Suppressor macrophage (primary cell): ENCODE measurements at regions not wholly inside any gene's neighbourhood (a gene's known extent, or its start where the extent isn't known, plus 50 kb on each side); places are given as distances from the start of the nearest gene placed in this dataset.

Experiments used
- DNase-seq, 4 experiments: peaks; one replicate each; pipeline ENCODE4 v3.0.0-alpha.2; 2020 to 2022

DNA sequence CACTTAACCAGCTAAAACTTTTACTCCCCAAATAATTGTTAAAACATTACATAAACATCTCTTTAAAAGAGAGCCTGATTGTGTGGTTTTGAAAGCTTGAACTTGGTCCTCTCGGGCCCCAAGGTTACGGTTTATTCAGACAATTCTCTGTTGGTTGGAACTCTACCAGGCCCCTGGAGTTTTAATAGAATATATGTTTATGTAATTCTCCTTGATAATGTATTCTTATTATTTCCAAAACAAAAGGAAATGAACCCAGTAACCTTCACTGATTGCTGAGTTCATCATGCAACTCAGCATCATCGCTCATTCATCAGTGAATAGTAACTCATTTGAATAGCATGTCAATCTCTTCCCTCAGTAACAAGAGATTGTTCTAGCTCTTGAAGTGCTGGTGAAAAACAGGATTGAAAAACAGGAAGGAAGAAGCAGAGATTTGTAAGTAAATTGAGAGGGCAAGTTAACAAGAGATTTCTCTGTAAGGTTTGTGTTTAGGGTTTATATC lies 464.5 kb upstream of the MARCKS start:
- no peak for DNase-seq

DNA sequence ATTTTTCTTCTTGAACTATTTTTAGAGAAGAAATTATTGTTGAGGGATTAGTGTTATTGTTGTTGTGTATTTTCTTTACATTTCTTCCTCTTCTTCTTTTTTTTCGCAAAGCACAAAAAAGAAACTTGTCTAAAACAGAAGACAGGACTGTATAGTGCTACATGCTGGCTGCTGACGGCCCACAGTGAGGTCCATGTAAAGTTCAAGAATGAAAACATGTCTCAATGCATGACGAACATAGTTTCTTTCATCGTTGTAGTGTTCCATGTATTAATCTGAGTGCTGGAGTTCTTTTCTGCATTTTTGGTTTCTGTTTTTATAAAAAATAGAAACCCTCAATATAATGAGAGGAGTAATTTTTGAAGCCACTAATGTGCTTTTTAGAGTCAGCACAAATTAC lies 462.9 kb upstream of the MARCKS start:
- DNase-seq = no peak

DNA sequence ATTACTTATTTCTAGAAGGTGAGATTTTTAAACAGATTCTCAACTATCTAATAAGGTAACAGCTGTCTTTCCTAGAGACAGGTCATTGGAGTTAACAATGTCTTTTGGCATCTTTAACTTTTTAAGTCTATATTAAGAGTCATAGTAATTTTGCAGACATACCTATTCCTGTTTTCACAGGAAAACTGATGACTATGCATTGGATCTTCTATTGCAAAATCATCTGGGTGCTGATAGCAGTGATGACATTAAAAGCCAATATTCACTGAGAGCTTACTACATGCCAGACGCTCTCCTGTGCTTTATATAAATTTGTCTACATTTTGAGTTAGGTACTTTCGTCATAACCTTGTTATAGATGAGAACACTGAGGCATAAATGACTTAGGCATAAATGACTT lies 462.4 kb upstream of the MARCKS start:
- DNase-seq = no peak

DNA sequence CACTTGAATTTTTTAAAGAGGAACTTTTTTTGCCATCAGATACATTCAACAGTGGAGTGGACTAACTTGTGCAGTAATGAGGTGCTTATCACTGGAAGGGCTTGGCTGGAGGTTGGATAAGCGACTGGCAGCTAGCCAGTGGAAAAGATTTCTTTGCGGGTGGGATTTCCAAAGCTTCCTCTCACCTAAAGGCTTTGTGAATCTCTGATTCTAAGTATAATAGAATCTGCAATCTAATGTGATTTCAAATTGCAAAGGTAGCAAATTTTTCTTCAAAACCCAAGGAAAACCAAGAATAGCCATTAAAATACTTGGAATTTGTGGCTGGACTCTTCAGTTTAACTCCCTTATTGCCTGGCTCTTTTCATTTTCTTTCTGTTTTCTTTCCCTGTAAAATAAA lies 460.4 kb upstream of the MARCKS start:
- no peak for DNase-seq

DNA sequence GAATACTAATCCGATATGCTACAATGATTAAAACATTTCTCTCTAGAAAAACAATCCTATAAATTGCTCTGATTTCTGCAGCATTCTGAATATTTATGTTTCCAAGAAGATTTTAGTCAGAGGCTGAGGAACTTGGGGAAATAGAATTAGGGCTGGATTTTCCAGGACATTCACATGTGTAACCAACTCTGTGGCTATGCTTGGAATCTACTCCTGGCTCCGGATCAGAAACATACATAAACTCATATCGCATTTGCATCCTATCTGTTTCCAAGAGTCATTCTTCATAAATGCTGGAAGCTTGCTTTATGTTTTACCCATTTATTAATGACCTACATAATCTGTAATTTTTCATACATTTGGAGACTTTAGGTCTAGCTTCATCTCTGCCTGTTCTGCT lies 459.9 kb upstream of the MARCKS start:
- no peak for DNase-seq

DNA sequence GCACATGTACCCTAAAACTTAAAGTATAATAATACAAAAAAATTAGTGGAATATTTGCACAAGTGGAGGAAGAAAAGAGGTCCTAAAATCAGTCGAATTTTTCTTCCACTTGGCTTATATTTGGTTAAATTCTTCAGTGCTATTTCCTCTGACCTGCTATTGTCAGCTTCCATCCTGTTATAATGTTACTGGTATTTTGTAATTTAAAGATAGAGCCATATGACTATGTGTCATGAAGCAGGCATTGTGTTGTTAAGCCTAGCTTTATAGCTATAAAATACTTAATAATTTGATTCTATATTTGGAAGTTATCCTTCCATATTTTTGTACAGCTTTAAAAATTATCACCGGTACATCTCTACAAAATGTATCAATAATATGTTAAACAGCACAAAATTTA lies 455.9 kb upstream of the MARCKS start:
- no peak for DNase-seq

DNA sequence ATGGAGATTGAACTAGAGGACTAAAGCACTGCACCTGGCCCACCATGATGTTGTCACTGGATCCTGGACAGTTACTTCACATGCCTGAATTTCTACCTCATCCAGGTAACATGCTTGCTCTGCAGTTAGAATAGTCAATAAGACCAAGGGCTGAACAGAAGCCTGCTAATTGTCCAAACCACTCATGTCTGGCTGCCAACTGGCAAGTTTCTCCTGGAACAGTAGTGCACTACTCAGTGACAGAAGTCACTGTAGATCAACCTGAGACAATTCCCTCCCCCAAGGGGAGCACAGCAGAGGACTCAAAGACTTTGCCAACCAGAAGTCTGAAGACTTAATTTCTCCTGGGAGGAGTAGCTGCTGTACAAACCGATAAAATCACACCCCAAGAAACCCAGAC lies 454.6 kb upstream of the MARCKS start:
- no peak for DNase-seq

DNA sequence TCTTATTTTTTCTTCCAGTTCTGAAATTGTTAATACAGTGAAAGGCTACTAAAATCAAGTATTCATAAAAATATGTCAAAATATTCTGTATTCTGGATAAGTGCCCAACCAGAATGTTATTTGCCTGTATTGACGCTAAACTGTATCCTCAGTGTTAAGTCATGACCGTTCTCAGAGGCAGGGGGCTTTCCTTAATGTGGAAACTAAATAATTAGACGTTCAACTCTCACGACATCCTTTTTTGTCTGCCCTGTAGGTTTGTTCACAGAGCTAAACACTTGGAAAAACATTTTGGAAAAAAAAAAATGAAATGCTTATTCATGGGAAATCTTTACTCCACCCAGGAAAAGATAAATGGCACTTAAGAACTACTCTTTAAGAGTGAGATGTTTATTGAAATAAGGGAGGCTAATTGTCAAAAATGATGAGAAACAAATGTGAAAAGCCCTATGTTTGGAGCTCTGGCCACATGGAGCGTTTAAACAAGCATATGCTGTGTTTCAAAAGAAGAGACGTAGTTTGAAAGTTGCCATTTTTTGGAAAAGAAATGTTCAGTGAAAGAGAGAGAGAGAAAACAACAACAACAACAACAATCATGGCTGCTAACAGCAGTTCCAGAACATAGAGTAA lies 453.1 kb upstream of the MARCKS start:
- no peak for DNase-seq

DNA sequence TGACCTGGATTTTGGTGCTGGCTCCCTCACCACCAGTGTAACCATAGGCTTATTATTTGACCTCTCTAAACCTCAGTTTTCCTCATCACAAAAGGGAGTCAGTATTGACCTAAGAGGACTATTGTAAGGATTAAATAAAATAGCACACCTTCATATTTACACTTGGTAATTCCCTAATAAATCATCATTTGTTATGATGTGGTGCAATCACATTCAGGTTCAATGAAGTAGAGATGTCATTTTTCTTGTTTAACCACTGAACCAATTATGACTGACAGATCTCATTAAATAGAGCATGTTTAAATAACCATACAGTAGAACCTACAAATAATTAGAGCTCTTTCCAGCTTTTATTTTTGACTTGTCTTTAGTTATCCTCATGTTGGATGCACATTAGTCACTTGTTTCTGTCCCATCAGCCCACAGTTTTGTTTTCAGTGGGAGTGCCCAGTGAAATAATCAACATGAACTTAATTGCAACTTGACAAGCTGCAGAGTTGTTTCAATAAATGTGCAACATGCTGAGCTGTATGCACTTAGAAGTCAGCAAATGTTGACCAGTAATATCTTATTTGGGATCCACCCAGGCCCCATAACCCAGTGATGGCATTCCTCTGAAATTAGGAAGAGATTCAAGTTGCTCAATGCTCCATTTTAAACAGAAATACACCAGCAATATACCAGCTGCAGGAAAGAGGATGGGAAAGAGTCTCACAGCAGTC lies 451.7 kb upstream of the MARCKS start:
- peak in 1 of 4 experiments; percentile 2 for DNase-seq

DNA sequence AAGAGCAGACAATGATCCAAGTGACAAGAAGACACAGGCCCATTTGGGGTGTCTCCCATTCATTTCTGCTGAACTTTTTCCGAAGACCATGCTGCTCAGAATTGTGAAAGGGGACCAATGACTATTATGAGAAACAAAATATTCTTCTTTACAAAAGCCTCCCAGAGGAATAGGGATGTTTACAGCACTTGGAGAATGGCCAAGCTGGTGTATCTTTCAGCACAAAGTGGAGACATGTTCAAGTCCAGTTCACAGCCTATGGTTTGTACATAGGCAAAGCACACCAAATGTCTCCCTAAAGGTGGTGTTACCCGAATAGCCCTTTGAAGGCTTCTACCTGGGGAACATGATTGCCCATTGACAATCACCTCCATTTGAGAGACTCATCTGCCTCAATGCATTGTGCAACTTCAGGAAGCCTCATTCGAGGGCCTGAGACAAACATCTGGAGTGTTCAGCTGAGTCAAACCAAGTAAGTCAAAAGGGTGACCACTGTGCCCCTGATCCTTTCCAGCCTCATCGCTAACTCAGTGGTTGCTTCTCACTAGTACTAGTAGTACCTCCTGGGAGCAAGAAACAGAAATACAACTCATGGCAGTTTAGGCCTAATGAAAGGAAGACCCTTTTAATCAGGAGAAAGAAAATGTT lies 451.0 kb upstream of the MARCKS start:
- DNase-seq = no peak

DNA sequence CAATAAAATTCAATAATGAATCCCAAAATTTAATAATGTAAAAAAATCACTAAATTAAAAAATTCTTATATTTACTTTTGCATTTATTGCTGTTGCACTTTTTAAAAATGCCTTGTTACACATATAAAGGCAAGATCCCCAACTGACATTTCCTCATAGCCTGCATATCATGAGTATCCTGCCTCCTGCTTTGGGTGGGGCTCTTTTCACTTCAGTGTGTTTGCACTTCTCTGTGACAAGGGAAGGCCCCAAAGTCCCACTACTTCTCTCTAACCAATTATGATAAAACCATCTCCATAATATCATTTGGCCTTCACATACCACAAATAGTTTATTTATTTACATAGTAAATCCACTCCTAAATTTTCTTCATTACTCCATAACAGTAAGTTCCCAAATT lies 446.1 kb upstream of the MARCKS start:
- DNase-seq = peak; percentile 31 to 63 (median 42)

DNA sequence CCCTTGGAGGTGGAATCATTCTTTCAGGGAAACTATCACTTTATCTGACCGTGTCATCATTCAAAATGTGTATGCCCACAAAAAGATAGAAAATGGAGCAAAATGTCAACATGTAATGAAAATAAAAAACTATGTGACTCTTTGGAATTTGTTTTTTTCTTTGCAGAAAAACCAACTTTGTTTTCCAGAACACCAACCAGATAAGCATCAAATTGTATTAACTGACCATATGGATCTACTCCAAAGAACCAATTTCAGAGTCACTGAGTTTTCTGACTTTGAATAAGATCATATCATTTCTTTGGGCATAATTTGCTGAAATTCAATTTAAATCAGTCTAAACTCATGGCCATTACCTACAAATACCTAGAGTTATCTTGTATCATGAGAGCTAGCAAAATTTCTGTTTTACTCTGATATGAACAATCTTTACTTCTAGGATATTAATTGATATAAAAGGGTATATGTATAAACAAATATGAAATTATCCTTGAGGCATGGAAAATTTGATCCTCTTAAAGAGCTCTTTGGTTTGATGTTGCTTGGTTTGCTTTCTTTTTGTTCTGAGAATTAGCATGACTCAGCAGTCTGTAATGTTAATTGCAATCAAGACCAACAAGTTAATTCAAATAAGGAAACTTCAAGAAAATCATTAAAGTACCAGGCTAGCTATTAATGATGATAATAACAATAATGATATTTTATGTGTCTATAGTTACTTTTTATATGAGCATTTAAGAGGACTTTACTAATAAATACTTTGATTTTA lies 444.4 kb upstream of the MARCKS start:
- no peak for DNase-seq

DNA sequence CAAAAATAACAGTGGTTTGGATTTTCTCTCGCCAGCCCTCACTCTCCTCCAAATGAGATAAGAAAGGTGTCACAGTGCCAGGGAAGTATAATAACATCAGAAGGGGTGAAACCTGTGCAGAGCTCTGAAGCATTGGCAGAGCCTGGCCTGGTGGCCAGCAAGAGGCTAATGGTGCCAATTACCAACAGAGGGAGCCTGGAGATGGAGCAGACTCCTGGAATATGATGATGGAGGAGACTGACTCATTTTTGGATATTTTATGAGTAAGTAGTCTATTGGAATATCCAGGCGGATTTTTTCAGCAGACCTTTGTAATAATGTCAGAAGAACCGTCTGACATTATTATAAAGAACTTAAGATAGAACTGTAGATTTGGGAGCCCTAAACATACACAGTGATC lies 442.6 kb upstream of the MARCKS start:
- DNase-seq = peak; percentile 11 to 59 (median 52)

DNA sequence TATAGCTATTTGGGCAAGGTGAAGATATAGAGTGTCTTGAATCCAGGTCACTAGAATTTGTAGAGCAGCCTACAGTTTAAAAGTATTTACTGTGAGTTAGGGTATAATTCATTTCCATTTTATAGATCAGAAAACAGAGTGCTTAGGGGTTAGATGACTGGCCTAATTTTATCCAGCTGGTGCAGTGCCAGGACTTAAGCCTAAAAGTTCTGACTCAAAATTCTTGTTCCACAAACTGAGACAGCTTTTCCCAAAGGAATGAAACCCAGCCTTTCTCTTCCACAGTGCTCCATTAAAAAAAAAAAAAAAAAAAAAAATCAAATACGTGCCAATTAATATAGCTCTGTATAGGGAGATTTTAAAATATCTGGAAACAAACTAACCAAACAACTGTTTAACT lies 441.0 kb upstream of the MARCKS start:
- DNase-seq = no peak

DNA sequence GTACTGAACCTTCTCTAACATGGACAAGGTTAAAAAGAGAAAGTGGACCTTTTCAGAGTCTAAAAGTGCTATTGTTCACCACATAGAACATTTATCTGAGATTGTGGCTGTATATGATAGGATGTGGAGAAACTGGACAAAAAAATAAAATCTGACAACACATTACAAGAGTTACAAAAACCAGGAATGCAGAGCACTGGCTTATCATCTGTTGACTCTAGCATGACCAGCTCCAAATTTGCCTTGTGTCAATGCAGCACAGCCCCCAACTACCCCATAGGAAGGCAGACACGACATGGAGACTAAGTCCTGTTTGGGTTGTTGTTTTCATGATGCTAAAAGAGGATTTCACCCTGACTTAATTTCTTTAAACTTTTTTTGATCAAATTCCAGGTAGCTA lies 436.9 kb upstream of the MARCKS start:
- DNase-seq = no peak

DNA sequence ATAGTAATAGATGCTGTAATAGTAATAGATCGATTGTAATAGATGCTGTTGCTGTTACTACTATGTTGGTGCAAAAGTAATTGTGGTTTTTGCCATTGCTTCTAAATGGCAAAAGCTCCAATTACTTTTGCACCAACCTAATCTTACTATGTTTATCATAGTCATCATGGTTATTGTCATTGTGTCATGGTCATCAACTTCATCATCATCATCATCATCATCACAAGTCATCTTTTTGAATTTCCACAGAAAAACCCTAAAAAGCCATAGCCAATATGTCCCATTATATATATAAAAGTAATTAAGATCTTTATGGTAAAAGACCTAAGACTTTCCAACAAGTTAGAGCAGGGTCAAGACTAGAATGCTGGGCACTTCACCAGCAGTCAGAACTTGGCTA lies 435.1 kb upstream of the MARCKS start:
- no peak for DNase-seq

DNA sequence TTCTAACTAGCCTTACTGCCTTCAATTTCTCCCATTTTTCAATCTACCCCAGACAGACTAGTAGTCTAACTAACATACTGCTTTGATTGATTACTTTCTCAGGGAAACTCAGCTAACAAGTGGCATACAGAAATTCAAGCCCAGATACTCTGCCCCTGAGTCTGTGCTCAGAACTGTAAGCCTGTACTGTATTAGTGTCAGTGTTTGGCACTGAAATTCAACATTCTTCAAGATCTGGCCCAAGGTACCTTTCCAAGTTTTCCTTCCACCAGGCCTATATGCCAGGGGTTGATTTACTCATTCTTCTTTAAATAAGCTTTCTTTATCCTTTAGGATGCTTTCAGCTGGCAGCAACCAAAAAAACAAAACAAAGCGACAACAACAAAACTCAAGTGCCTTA lies 433.2 kb upstream of the MARCKS start:
- DNase-seq = no peak

DNA sequence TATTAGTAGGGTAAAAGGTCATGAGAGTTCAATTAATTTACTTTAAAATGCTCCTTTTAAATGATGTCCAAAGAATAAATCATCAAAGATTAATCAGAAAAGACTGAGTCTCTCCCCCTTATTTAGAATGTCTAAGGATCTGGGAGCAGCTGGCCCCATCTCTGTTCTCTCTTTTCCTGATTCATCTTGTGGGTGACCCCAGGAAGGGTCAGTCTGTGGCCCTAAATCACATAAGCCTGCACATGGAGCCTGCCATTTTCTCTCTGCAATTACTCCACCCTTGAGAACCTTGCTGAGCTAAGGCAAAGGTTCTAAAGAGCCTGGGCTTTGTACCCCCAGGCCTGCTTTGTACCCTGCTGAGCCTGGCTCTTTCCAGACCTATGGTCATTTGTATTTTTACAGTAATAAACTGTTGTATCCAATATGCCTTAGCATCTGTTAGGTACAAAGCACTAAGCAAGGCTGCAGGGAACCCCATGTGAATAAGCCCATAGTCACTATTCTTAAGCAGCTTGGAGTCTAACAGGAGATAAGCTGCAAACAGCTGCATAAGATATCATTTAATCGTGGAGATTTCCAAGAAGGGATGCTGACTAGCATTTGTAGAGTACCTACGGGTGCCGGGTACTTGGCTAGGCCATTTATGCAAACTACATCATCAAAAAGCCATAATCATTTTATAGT lies 431.0 kb upstream of the MARCKS start:
- DNase-seq = no peak

DNA sequence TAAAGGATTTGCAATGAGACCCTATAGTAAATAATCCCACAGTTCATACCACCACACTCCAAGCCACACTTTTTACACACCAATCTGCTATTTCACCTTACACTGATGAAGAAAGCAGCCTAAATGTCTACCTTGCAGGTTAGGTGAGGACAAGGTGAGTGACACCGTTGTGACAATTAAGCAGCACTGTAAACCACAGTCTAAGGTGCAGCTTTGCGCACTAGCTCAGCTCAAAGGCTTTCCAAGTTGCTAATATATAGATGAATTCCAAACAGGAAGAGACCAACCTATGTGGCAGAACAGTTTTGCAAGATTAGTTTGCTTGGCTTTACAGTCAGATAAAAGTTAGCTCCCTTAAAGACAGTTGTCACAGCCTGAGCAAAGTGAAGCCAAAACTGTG lies 429.5 kb upstream of the MARCKS start:
- DNase-seq = no peak

DNA sequence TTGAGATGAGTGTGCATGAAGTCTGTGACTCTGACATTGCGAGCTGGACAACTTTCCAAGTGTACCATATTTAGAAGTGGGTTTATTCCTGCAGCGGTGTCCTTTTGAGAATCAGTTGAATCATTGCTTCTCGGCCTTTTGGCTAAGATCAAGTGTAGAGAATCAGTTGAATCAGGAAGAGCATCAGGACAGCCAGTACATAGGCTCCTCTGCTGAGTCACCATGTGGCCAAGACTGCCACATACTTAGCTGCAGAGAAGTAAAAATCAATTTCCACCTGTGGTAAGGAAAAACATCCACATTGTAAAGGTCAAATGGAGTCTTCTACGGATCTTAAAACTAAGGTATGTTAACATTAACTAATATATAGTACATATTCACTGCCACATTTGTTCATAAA lies 428.4 kb upstream of the MARCKS start:
- no peak for DNase-seq

DNA sequence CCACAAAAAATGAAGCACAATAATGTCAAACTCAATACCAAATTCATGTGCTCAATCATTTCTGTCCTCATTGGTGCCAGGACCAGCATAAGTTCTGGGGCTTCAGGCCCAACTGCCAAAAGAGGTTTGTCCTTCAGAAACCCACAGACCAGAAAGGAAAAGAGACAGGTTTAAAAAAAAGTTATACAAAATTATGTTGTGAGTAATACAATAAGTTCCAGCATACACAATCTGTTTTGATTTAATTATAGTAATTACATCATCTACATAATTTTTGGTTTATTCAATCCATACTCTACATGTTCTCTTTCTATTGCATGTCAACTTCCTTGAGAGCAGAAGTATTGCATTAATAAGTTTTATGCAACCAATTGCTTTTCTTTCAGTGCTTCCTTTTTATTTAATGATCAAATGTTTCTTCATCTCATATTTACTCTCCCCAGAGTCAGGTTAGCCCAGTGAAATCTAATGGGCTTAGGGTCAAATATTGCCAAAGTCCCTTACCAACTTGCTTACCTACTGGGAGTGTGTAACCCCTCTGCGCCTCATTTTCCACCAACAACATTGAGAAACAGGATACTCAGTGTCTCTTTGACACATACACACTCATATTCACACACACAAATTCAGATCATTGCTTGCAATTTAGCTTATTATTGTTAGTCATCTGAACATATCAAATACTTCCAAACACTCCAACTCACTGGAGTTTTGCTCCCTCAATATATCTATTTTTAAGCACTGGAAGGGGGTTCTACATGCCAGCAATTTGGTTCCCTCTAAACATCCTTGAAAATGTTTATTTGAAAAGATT lies 424.4 kb upstream of the MARCKS start:
- DNase-seq = peak in 2 of 4 experiments; percentile 66 to 68
